Cardiac septum (tissue), 1 donor: ENCODE measurements at regions not wholly inside any gene's neighbourhood (a gene's known extent, or its start where the extent isn't known, plus 50 kb on each side); places are given as distances from the start of the nearest gene placed in this dataset.

Experiments
- DNase-seq: peaks from one replicate; pipeline ENCODE4 v3.0.0-alpha.2; 2020; ENCODE audit warnings: low spot score
- intact Hi-C: fragments of 100-400 bp; cut with DNase I; formaldehyde crosslinking; loops from one replicate; pipeline ENCODE4 v1.14.0; 2022
- donor health status: DM: no; HTN: no; CAD: no.

- intact Hi-C loops: no loop called here
These were observed 294.9 kb upstream of the TSHZ2 start for GRCh38 chr20:52677216-52677615.

GRCh38 chr20:52676283-52676995, 295.7 kb upstream of the TSHZ2 start:
- intact Hi-C loops: no loop called here
- no peak for DNase-seq

More at GRCh38 chr20:52677216-52677615, 294.9 kb upstream of the TSHZ2 start:
- no peak for DNase-seq

GRCh38 chr20:52675375-52675774, 296.8 kb upstream of the TSHZ2 start:
- no peak for DNase-seq
- intact Hi-C loops: no loop called here

GRCh38 chr20:52668626-52669025, 303.5 kb upstream of the TSHZ2 start:
- no peak for DNase-seq
- intact Hi-C loops: no loop called here

GRCh38 chr20:52667358-52667757, 304.8 kb upstream of the TSHZ2 start:
- DNase-seq: no peak
- intact Hi-C loops: no loop called here

- intact Hi-C loops: no loop called here
- no peak for DNase-seq
These were observed 306.7 kb upstream of the TSHZ2 start for GRCh38 chr20:52665441-52665840.

- DNase-seq: no peak
- intact Hi-C loops: no loop called here
These were observed 316.8 kb upstream of the TSHZ2 start for GRCh38 chr20:52655395-52655794.

GRCh38 chr20:52654567-52654966, 317.6 kb upstream of the TSHZ2 start:
- no peak for DNase-seq
- intact Hi-C loops: no loop called here

- intact Hi-C loops: no loop called here
- DNase-seq: no peak
These were observed 319.9 kb upstream of the TSHZ2 start for GRCh38 chr20:52652271-52652670.

GRCh38 chr20:52649727-52650126, 322.4 kb upstream of the TSHZ2 start:
- no peak for DNase-seq
- intact Hi-C loops: no loop called here

- intact Hi-C loops: no loop called here
These were observed 326.3 kb upstream of the TSHZ2 start for GRCh38 chr20:52645822-52646221.

GRCh38 chr20:52643034-52643433, 329.1 kb upstream of the TSHZ2 start:
- intact Hi-C loops: no loop called here
- DNase-seq: no peak

More at GRCh38 chr20:52645822-52646221, 326.3 kb upstream of the TSHZ2 start:
- no peak for DNase-seq

- DNase-seq: no peak
- intact Hi-C loops: no loop called here
These were observed 335.0 kb upstream of the TSHZ2 start for GRCh38 chr20:52637201-52637600.

- intact Hi-C loops: no loop called here
- DNase-seq: no peak
These were observed 340.7 kb upstream of the TSHZ2 start for GRCh38 chr20:52631469-52631868.

- DNase-seq: no peak
- intact Hi-C loops: no loop called here
These were observed 342.0 kb upstream of the TSHZ2 start for GRCh38 chr20:52630138-52630537.

GRCh38 chr20:52624281-52624680, 347.9 kb upstream of the TSHZ2 start:
- no peak for DNase-seq
- intact Hi-C loops: no loop called here

- no peak for DNase-seq
- intact Hi-C loops: no loop called here
These were observed 350.1 kb upstream of the TSHZ2 start for GRCh38 chr20:52622081-52622480.

GRCh38 chr20:52621401-52621800, 350.8 kb upstream of the TSHZ2 start:
- no peak for DNase-seq
- intact Hi-C loops: no loop called here

- DNase-seq: no peak
- intact Hi-C loops: no loop called here
These were observed 352.5 kb upstream of the TSHZ2 start for GRCh38 chr20:52619671-52620070.

GRCh38 chr20:52619101-52619500, 353.1 kb upstream of the TSHZ2 start:
- no peak for DNase-seq
- intact Hi-C loops: no loop called here

- intact Hi-C loops: no loop called here
- no peak for DNase-seq
These were observed 355.5 kb upstream of the TSHZ2 start for GRCh38 chr20:52616629-52617028.
